ENCODE measurements at regions not wholly inside any gene's neighbourhood (a gene's known extent, or its start where the extent isn't known, plus 50 kb on each side); places are given as distances from the start of the nearest gene placed in this dataset.
"Not testable (repeated sequence)": the region's sequence is repeated elsewhere in the genome, so short reads cannot be mapped to it uniquely, and the experiment has no call there.

- DNase-seq: no peak
- intact Hi-C loops (cut with DNase I): no loop called here
- no peak for ATAC-seq (ENCODE audit: poor library complexity)
These were observed 62.1 kb downstream of the ZWINT start for GRCh38 chr10:56298941-56299340.

DNA sequence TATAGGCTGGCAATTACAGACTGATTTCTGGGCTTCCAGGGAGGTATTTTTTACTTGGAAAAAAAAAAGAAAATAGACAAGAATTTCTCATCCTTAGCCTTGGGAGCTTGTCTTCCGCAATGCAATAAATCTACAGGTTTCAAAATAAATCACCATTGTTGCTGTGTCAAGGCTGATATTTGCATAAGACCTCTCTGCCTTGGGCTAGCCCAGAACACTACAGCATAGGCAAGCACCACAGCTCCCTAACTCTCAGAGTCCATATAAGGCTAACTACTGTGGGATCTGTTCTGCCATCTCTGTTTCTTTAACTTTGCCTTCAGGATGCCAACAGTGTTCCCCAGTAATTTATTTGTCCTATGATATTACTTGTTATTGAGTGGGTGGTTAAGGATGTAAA, 64.4 kb downstream of the ZWINT start:
- intact Hi-C loops (cut with DNase I): no loop called here
- DNase-seq: no peak

DNA sequence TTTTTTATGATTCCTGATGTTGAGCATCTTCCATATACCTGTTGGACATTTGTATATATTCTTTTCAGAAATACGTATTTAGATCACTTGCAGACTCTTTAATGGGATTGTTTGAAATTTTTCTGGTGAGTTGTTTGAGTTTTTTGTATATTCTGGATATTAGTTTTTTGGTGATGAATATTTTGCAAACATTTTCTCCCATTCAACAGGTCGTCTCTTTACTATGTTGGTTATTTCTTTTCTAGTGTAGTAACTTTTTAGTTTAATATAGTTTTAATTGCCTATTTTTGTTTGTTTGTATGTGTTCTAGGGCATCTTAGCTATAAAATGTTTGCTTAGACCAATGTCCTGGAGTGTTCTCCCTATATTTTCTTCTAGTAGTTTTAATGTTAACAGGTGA, 72.7 kb downstream of the ZWINT start:
- DNase-seq: no peak
- intact Hi-C loops (cut with DNase I): no loop called here
- no peak for ATAC-seq (ENCODE audit: poor library complexity)

More for the DNA sequence above, 64.4 kb downstream of the ZWINT start:
- no peak for ATAC-seq (ENCODE audit: poor library complexity)

DNA sequence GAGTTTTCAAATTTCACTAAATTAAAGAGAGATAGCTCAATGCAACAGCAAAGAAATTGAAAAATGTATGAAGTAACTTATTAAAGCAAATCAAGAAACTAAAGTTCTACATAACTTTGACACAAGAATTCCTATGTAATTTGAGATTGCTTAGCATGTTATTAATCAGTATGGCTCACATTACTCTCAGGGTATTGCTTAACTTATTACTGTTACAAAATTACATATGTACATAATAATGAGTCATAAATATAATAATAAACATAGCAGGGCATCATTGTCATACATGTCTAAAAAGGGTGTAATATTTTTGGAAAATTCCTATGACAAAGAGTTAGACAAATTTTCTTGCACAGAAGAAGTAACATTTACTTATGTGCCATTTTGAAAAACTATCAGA, 75.0 kb downstream of the ZWINT start:
- intact Hi-C loops (cut with DNase I): no loop called here

GRCh38 chr10:56279270-56279669, 81.8 kb downstream of the ZWINT start:
- DNase-seq (no peak), ATAC-seq (ENCODE audit: poor library complexity) (no peak)
- intact Hi-C loops (cut with DNase I): no loop called here

More for the DNA sequence above, 75.0 kb downstream of the ZWINT start:
- ATAC-seq (ENCODE audit: poor library complexity) (no peak), DNase-seq (no peak)

GRCh38 chr10:56269181-56269580, 91.9 kb downstream of the ZWINT start:
- intact Hi-C loops (cut with DNase I): no loop called here
- ATAC-seq (ENCODE audit: poor library complexity) (no peak), DNase-seq (no peak)

DNA sequence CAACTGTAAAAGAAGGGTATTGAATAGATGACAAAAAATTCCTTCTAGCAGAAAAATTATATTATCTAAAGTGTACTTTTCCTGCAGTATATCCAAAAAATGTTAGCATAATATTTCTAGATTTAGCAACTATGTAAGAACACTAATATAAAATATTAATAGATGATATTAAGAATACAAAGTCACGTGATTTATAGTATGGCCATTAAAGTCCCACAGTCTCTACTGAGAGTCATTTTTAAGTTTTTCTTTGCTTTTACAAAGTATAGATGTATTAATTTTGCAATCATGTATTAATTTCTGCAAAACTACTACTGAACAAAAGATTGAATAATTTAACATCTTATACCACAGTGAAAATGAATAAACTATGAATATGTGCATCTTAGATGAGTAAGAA, 94.9 kb downstream of the ZWINT start:
- ATAC-seq (ENCODE audit: poor library complexity): no peak
- intact Hi-C loops (cut with DNase I): no loop called here
- no peak for DNase-seq

- intact Hi-C loops (cut with DNase I): no loop called here
- DNase-seq (no peak), ATAC-seq (ENCODE audit: poor library complexity) (no peak)
These were observed 102.1 kb downstream of the ZWINT start for GRCh38 chr10:56258991-56259390.

GRCh38 chr10:56258378-56258777, 102.7 kb downstream of the ZWINT start:
- DNase-seq: no peak
- intact Hi-C loops (cut with DNase I): no loop called here
- ATAC-seq (ENCODE audit: poor library complexity): no peak

- DNase-seq (no peak), ATAC-seq (ENCODE audit: poor library complexity) (no peak)
- intact Hi-C loops (cut with DNase I): no loop called here
These were observed 105.8 kb downstream of the ZWINT start for GRCh38 chr10:56255298-56255697.

DNA sequence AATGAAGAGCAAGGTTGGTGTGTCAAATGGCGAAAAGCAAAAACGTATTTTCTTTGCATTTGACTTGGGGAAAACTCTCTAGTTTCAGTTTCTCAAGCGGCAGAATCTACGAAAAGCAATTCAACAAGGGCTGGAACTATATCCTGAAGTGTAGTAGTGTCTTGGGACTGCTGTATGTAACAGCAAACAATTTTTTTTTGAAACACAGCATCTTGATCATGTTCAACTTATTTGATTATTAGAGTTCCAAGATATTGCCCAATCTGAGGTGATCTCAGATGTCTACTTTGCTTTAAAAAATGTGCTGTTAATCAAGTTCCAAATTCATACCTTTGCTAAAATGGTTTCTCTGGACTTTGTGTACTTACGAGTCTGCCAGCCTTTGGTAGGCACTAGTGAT, 120.6 kb downstream of the ZWINT start:
- no peak for DNase-seq
- intact Hi-C loops (cut with DNase I): no loop called here
- no peak for ATAC-seq (ENCODE audit: poor library complexity)

GRCh38 chr10:56231436-56231835, 129.6 kb downstream of the ZWINT start:
- intact Hi-C loops (cut with DNase I): no loop called here
- DNase-seq (no peak), ATAC-seq (ENCODE audit: poor library complexity) (no peak)

DNA sequence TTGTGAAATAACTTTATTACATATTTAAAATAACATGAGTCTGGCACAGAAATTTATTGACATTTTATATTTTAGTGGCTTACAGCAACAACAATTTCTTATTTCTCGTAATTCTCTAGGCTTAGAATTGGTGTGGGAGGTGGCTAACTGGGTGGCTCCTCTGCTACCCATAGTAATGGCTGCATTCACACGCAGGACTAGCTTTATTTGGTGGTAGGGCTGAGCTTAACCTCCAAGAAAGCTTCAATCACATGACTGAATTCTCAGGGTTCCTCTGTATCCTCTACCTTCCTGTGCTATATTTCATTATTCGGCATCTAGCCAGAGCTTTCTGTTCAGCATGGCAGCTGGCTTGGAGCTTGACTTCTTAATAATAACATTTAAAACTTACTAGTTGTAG, 138.8 kb downstream of the ZWINT start:
- no peak for DNase-seq
- intact Hi-C loops (cut with DNase I): no loop called here
- ATAC-seq (ENCODE audit: poor library complexity): no peak

DNA sequence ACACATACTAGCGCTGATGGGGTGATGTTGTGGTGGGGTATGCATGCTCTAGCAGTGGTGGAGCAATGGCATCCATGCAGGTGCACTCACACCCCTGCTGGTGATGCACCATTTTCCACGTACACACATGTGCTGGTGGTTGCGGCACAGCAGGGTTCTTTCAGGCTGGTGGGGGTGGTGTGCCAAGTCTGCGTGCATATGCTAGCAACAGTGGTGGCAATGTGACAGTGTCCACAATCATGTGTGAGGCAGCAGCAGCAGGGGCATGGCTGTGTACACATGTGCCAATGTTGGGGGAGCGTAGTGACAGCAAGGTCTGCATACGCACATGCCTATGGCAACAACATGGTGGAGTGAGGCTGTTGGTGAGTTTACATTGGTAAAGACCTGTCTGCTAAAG, 148.1 kb downstream of the ZWINT start:
- intact Hi-C loops (cut with DNase I): no loop called here
- ATAC-seq (ENCODE audit: poor library complexity): no peak
- no peak for DNase-seq

DNA sequence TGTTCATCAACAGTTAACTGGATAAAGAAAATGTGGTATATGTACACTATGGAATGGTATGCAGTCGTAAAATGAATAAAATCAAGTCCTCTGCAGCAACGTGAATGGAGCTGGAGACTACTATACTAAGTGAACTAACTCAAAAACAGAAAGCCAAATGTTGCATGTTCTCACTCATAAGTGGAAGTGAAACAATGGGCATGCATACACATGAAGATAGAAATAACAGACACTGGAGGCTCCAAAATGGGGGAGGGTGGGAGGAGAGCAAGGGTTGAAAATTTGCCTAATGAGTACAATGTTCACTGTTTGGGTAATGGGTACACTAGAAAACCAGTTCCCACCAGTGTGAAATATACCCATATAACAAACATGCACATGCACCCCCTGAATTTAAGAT, 179.5 kb downstream of the ZWINT start:
- DNase-seq (no peak), ATAC-seq (ENCODE audit: poor library complexity) (no peak)
- intact Hi-C loops (cut with DNase I): no loop called here

DNA sequence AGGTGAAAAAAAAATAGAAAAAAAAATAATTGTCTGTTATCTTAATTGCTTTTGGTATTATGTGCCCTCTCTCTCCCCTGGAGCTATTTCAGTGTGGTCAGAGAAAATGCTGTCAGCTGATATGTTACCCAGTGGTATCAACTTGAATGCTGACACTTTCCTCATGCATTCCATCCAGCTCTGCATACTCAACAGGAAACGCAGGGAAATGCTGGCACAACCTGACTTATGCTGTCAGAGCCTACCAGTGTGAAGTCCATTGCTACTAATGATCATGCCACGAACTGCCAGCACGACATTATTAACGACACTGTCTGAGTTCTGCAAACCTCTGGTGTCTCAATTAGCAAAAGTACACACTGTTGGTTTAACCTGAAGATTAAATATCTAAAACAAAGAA, 182.8 kb downstream of the ZWINT start:
- ATAC-seq (ENCODE audit: poor library complexity) (peak; percentile 98), DNase-seq (peak; percentile 54)
- intact Hi-C loops (cut with DNase I): no loop called here

DNA sequence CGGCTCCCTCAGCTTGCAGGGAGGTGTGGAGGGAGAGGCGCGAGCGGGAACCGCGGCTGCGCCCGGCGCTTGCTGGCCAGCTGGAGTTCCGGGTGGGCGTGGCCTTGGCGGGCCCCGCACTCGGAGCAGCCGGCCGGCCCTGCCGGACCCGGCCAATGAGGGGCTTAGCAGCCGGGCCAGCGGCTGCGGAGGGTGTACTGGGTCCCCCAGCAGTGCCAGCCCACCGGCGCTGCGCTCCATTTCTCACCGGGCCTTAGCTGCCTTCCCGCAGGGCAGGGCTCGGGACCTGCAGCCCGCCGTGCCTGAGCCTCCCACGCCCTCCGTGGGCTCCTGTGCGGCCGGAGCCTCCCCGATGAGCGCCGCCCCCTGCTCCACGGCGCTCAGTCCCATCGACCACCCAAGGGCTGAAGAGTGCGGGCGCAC, 206.0 kb downstream of the ZWINT start:
- DNase-seq; ATAC-seq (ENCODE audit: poor library complexity); intact Hi-C loops (cut with DNase I): not testable (repeated sequence)

DNA sequence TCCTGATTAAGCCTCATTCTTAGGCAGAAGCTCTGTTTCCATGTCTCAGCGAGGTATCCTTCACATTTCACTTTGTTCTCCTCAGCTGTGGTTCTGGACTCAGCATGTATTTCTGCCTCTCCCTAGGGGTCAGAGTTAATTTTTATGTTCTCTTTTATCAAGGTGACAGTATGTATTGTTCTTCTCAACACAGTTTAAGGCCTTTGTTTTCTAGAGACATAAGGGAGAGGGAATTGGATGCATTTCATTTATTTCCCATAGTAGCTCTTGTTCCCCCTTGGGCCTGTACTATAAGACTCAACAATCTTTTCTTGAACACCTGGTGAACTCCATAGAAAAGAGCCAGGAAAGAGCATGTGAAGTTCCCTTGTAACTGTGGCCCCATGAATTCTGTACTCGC, 214.3 kb downstream of the ZWINT start:
- intact Hi-C loops (cut with DNase I): no loop called here
- ATAC-seq (ENCODE audit: poor library complexity) (no peak), DNase-seq (no peak)

- DNase-seq (no peak), ATAC-seq (ENCODE audit: poor library complexity) (no peak)
- intact Hi-C loops (cut with DNase I): no loop called here
These were observed 218.8 kb downstream of the ZWINT start for GRCh38 chr10:56142092-56142728.

DNA sequence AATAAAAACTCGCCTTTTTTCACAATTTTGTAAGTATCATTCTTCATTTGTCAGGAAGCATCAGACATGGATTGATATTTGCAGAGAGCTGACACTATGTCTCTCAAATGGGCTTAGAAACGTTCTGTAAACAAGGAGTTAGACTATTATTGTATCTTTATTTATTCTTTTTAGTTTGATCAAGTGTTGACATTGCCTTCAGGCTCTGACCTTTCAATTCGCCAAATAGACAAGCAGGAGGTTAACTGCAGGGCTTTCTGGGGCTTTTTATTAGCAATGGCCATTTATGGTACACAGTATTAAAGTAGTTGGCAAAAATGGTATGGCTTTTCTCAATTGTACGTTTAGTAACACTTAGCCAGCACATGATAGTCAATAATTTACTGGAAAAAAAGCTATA, 221.7 kb downstream of the ZWINT start:
- intact Hi-C loops (cut with DNase I): no loop called here
- DNase-seq: no peak
- ATAC-seq (ENCODE audit: poor library complexity): no peak

DNA sequence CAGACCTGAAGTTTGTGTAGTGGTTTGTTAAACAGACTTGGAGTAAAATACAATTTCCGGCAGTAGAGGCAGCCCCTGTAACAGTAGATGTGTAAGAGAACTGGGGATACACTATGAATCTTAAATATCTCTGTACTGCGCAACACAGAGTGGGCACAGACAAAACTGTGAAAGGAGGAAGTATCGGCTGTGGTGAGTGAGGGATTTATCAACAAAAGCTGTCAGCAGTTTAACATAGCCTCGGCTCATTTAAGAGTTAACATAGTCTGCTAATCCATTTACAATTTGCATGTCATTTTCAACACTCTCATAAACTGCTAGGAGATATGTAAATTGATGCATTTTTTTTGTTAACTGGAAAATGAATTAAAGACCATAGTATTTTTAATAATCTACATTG, 225.2 kb downstream of the ZWINT start:
- no peak for DNase-seq
- intact Hi-C loops (cut with DNase I): no loop called here
- no peak for ATAC-seq (ENCODE audit: poor library complexity)

Measured in Right ventricle myocardium superior (tissue), 1 donor.